ENCODE measurements at regions not wholly inside any gene's neighbourhood (a gene's known extent, or its start where the extent isn't known, plus 50 kb on each side); places are given as distances from the start of the nearest gene placed in this dataset.
A peak's percentile ranks its signal among the peaks of the same experiment; 100 is the strongest.

DNA sequence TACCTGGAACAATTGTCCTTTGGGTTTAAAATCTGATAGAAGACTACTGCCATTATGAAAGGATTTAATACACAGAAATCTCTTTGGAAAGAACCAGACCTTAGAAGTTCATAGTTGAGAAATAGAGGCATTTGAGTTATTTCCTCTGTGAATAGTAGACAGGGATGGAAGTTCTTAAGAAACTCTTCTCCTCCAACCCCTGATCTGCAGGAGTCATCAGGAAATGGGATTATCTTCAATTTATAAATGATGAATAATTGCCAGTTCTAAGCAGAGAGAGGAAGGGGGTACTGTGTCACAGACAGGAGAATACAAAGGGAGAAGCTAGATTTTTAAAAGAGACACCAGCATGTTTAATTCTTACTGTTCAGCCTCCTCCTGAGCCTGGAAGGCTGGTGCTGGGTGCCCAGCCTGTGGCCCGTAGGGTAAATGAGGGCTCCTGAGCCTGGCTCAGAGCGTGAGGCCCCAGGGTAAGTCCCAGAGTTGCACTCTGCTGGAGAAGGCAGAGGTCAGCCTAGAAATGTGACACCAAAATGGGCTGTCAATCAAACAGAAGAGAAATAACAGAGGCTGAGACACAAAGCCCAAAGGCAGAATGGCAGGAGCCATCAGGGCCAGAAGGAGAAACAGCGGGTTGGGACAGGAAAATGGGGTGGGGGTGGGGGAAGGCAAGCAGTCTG lies 58.2 kb upstream of the PKDCC start:
- WGBS, 2 donors (ENCODE audit: extremely low coverage in 2 of 2, insufficient read length in 2 of 2, insufficient replicate concordance in 1 of 2) = no CpG with 5 or more reads among the region's 3 CpGs
- H3K27ac ChIP-seq (replicated peaks; ENCODE audit: low read length) = no peak overlapping the region
- H3K9ac ChIP-seq (ENCODE audit: low read depth, low read length, poor library complexity) = no peak overlapping the region

DNA sequence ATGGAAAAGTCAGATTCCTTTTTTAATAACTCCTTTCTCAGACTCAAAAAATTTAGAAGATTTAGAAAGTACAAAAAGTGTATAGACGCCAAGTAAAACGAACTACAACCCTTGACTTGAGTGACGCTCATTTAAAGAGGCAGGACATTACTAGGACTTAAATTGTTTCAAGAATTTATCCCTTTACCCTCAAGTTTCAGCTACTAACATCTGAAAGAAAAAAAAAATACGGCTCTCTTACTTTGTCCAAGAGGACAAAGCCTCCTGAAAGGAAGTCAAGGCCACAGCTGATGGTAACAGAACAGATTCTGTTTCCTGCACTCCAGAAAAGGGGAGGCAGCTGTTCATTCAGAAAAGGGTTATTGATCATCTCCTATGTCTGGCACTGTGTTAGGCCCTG lies 57.6 kb upstream of the PKDCC start:
- Histone ChIP-seq H3K14ac (ENCODE audit: low read length) (no peak overlapping the region), H3K4ac (ENCODE audit: low read length) (no peak overlapping the region), H2AK5ac (ENCODE audit: low read depth, low read length) (no peak overlapping the region), H3K4me3 (ENCODE audit: low read length in 2 of 2) (peak overlapping the region in 1 of 2 donors; percentile 51), H2BK5ac (ENCODE audit: low read length) (no peak overlapping the region), H3K36me3 (replicated peaks in 1 of 2; ENCODE audit: control insufficient read depth in 2 of 2, insufficient read depth in 2 of 2, low read length in 2 of 2) (no peaks in the 10 kb centered on the region), H2BK15ac (ENCODE audit: low read length) (no peak overlapping the region), H3K4me1 (ENCODE audit: control insufficient read depth in 2 of 2, insufficient read depth in 1 of 2, low read depth in 1 of 2, low read length in 2 of 2) (peaks cover 16 to 19% of the 10 kb centered on the region in 2 donors), H3K18ac (ENCODE audit: low read length) (no peak overlapping the region), H2BK120ac (ENCODE audit: low read depth, low read length) (no peak overlapping the region), H3K23ac (ENCODE audit: low read depth, low read length, poor library complexity) (no peak overlapping the region), H3K27me3 (ENCODE audit: control insufficient read depth in 3 of 3, insufficient read depth in 3 of 3, low read depth in 1 of 3, low read length in 3 of 3) (no peaks in the 10 kb centered on the region), H4K91ac (ENCODE audit: low read depth, low read length, poor library complexity) (peak overlapping the region; percentile 0), H3K9me3 (replicated peaks in 1 of 2; ENCODE audit: control insufficient read depth in 2 of 2, insufficient read depth in 1 of 2, low read depth in 1 of 2, low read length in 2 of 2) (peaks cover 6 to 9% of the 10 kb centered on the region in 2 donors), H3K9ac (ENCODE audit: low read depth, low read length, poor library complexity) (no peak overlapping the region), H3K27ac (replicated peaks; ENCODE audit: low read length) (no peak overlapping the region), H3K79me1 (ENCODE audit: low read depth, low read length) (no peaks in the 10 kb centered on the region), H4K8ac (ENCODE audit: low read depth, low read length) (no peak overlapping the region), H3K4me2 (ENCODE audit: insufficient read depth, low read length, poor library complexity, severe bottlenecking) (no peak overlapping the region), H2BK12ac (ENCODE audit: low read length) (no peak overlapping the region), H2AFZ (ENCODE audit: low read length) (peak overlapping the region; percentile 51)
- WGBS, 2 donors (ENCODE audit: extremely low coverage in 2 of 2, insufficient read length in 2 of 2, insufficient replicate concordance in 1 of 2) = no CpG with 5 or more reads among the region's 4 CpGs
- no peak for DNase-seq (ENCODE audit: low spot score)

More for the DNA sequence above, 58.2 kb upstream of the PKDCC start:
- no peaks in the 10 kb centered on the region for H3K36me3 ChIP-seq (replicated peaks in 1 of 2; ENCODE audit: control insufficient read depth in 2 of 2, insufficient read depth in 2 of 2, low read length in 2 of 2)
- no peak overlapping the region for H3K14ac ChIP-seq (ENCODE audit: low read length)
- H2BK15ac ChIP-seq (ENCODE audit: low read length) = no peak overlapping the region
- H3K79me1 ChIP-seq (ENCODE audit: low read depth, low read length) = no peaks in the 10 kb centered on the region
- H3K27me3 ChIP-seq (ENCODE audit: control insufficient read depth in 3 of 3, insufficient read depth in 3 of 3, low read depth in 1 of 3, low read length in 3 of 3) = no peaks in the 10 kb centered on the region
- H3K4ac ChIP-seq (ENCODE audit: low read length) = no peak overlapping the region
- no peak overlapping the region for H3K23ac ChIP-seq (ENCODE audit: low read depth, low read length, poor library complexity)
- peak overlapping the region; percentile 51 for H2AFZ ChIP-seq (ENCODE audit: low read length)
- H3K4me1 ChIP-seq (ENCODE audit: control insufficient read depth in 2 of 2, insufficient read depth in 1 of 2, low read depth in 1 of 2, low read length in 2 of 2) = peaks cover 16 to 19% of the 10 kb centered on the region in 2 donors
- no peak overlapping the region for H2BK120ac ChIP-seq (ENCODE audit: low read depth, low read length)
- no peak overlapping the region for H3K4me3 ChIP-seq (ENCODE audit: low read length in 2 of 2)
- H4K8ac ChIP-seq (ENCODE audit: low read depth, low read length) = no peak overlapping the region
- H4K91ac ChIP-seq (ENCODE audit: low read depth, low read length, poor library complexity) = no peak overlapping the region
- no peak for DNase-seq (ENCODE audit: low spot score)
- H2BK12ac ChIP-seq (ENCODE audit: low read length) = no peak overlapping the region
- peaks cover 4 to 7% of the 10 kb centered on the region in 2 donors for H3K9me3 ChIP-seq (replicated peaks in 1 of 2; ENCODE audit: control insufficient read depth in 2 of 2, insufficient read depth in 1 of 2, low read depth in 1 of 2, low read length in 2 of 2)
- H3K4me2 ChIP-seq (ENCODE audit: insufficient read depth, low read length, poor library complexity, severe bottlenecking) = no peak overlapping the region
- H2BK5ac ChIP-seq (ENCODE audit: low read length) = no peak overlapping the region
- H3K18ac ChIP-seq (ENCODE audit: low read length) = no peak overlapping the region
- H2AK5ac ChIP-seq (ENCODE audit: low read depth, low read length) = no peak overlapping the region

DNA sequence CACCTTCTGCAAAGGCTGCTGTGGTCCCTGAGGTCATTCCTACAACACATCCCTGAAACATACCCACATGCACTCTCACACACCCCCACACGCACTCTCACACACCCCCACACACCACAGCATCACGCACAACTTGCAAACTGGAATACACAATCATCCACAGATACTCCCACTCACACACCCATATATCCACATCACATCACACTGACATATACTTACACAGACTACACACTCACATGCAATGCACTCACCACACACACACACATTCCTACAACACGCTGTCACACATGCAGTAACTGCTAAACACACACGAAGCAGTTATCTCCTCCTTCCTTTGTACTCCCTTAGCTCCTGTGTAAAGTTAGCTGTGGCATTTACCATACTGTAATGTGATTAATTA lies 57.1 kb upstream of the PKDCC start:
- Histone ChIP-seq H3K4ac (ENCODE audit: low read length) (no peak overlapping the region), H2AK5ac (ENCODE audit: low read depth, low read length) (no peak overlapping the region), H3K9ac (ENCODE audit: low read depth, low read length, poor library complexity) (no peak overlapping the region), H3K4me3 (ENCODE audit: low read length in 2 of 2) (peak overlapping the region in 1 of 2 donors; percentile 51), H2BK12ac (ENCODE audit: low read length) (no peak overlapping the region), H2BK120ac (ENCODE audit: low read depth, low read length) (no peak overlapping the region), H3K18ac (ENCODE audit: low read length) (no peak overlapping the region), H3K9me3 (replicated peaks in 1 of 2; ENCODE audit: control insufficient read depth in 2 of 2, insufficient read depth in 1 of 2, low read depth in 1 of 2, low read length in 2 of 2) (peaks cover 6 to 9% of the 10 kb centered on the region in 2 donors), H3K27me3 (ENCODE audit: control insufficient read depth in 3 of 3, insufficient read depth in 3 of 3, low read depth in 1 of 3, low read length in 3 of 3) (no peaks in the 10 kb centered on the region), H3K23ac (ENCODE audit: low read depth, low read length, poor library complexity) (no peak overlapping the region), H3K4me2 (ENCODE audit: insufficient read depth, low read length, poor library complexity, severe bottlenecking) (no peak overlapping the region), H2BK15ac (ENCODE audit: low read length) (no peak overlapping the region), H3K36me3 (replicated peaks in 1 of 2; ENCODE audit: control insufficient read depth in 2 of 2, insufficient read depth in 2 of 2, low read length in 2 of 2) (no peaks in the 10 kb centered on the region), H3K4me1 (ENCODE audit: control insufficient read depth in 2 of 2, insufficient read depth in 1 of 2, low read depth in 1 of 2, low read length in 2 of 2) (peaks cover 16 to 19% of the 10 kb centered on the region in 2 donors), H4K8ac (ENCODE audit: low read depth, low read length) (no peak overlapping the region), H3K14ac (ENCODE audit: low read length) (no peak overlapping the region), H3K79me1 (ENCODE audit: low read depth, low read length) (no peaks in the 10 kb centered on the region), H4K91ac (ENCODE audit: low read depth, low read length, poor library complexity) (peak overlapping the region; percentile 0), H3K27ac (replicated peaks; ENCODE audit: low read length) (no peak overlapping the region), H2AFZ (ENCODE audit: low read length) (peak overlapping the region; percentile 51), H2BK5ac (ENCODE audit: low read length) (no peak overlapping the region)
- DNase-seq (ENCODE audit: low spot score) = no peak
- WGBS, 2 donors (ENCODE audit: extremely low coverage in 2 of 2, insufficient read length in 2 of 2, insufficient replicate concordance in 1 of 2) = no CpG with 5 or more reads among the region's 4 CpGs

DNA sequence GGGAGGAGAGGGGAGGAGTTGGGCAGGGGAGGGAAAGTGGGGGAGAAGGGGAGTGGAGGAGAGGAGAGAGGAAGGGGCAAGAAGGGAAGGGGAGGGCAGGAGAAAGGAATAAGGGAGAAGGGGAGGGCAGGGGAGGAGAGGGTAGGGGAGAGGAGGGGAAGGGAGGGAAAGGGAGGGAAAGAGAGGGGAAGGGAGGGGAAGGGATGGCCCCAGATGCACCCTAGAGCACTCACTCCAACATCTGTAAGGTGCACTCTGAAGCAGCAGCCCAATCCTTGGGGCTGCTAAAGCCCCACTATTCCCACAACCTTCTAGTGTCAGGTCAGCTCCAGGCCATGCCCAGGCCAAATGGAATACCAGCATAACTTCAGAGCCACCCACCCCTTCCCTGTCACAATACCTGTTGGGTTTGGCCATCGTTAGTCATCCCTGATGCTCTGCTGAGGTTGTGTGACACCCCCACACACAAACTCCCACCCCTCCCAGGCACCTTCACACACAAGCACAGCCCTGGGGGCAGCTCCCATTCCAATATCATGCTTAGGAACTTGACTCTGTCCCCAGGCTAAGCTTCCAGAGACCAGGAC lies 55.7 kb upstream of the PKDCC start:
- WGBS, 2 donors (ENCODE audit: extremely low coverage in 2 of 2, insufficient read length in 2 of 2, insufficient replicate concordance in 1 of 2) = no CpG with 5 or more reads among the region's 1 CpG

More for the DNA sequence above, 55.7 kb upstream of the PKDCC start:
- H2AK5ac ChIP-seq (ENCODE audit: low read depth, low read length) = peak overlapping the region; percentile 43
- H3K9me3 ChIP-seq (replicated peaks in 1 of 2; ENCODE audit: control insufficient read depth in 2 of 2, insufficient read depth in 1 of 2, low read depth in 1 of 2, low read length in 2 of 2) = peaks cover 6 to 9% of the 10 kb centered on the region in 2 donors
- peak overlapping the region; percentile 72 for H2BK15ac ChIP-seq (ENCODE audit: low read length)
- H4K8ac ChIP-seq (ENCODE audit: low read depth, low read length) = no peak overlapping the region
- no peak overlapping the region for H2BK5ac ChIP-seq (ENCODE audit: low read length)
- peak overlapping the region; percentile 22 for H4K91ac ChIP-seq (ENCODE audit: low read depth, low read length, poor library complexity)
- H2BK120ac ChIP-seq (ENCODE audit: low read depth, low read length) = no peak overlapping the region
- H3K36me3 ChIP-seq (replicated peaks in 1 of 2; ENCODE audit: control insufficient read depth in 2 of 2, insufficient read depth in 2 of 2, low read length in 2 of 2) = no peaks in the 10 kb centered on the region
- H3K4me2 ChIP-seq (ENCODE audit: insufficient read depth, low read length, poor library complexity, severe bottlenecking) = no peak overlapping the region
- H2BK12ac ChIP-seq (ENCODE audit: low read length) = no peak overlapping the region
- H3K27me3 ChIP-seq (ENCODE audit: control insufficient read depth in 3 of 3, insufficient read depth in 3 of 3, low read depth in 1 of 3, low read length in 3 of 3) = no peaks in the 10 kb centered on the region
- peak overlapping the region; percentile 61 for H3K18ac ChIP-seq (ENCODE audit: low read length)
- no peak overlapping the region for H3K23ac ChIP-seq (ENCODE audit: low read depth, low read length, poor library complexity)
- H3K27ac ChIP-seq (replicated peaks; ENCODE audit: low read length) = no peak overlapping the region
- no peak for DNase-seq (ENCODE audit: low spot score)
- no peak overlapping the region for H2AFZ ChIP-seq (ENCODE audit: low read length)
- H3K4me3 ChIP-seq (ENCODE audit: low read length in 2 of 2) = no peak overlapping the region
- H3K4ac ChIP-seq (ENCODE audit: low read length) = peak overlapping the region; percentile 17
- H3K14ac ChIP-seq (ENCODE audit: low read length) = no peak overlapping the region
- H3K9ac ChIP-seq (ENCODE audit: low read depth, low read length, poor library complexity) = no peak overlapping the region
- no peaks in the 10 kb centered on the region for H3K79me1 ChIP-seq (ENCODE audit: low read depth, low read length)
- peaks cover 19% of the 10 kb centered on the region in 2 donors for H3K4me1 ChIP-seq (ENCODE audit: control insufficient read depth in 2 of 2, insufficient read depth in 1 of 2, low read depth in 1 of 2, low read length in 2 of 2)
